IMR-90 (cell line): ENCODE measurements at regions not wholly inside any gene's neighbourhood (a gene's known extent, or its start where the extent isn't known, plus 50 kb on each side); places are given as distances from the start of the nearest gene placed in this dataset.

ENCODE experiments used
- BHLHE40 ChIP-seq: fragments of 150-350 bp; IDR thresholded peaks from 2 replicates; pipeline ENCODE4 v1.6.1; 2016; ENCODE audit warnings: mild to moderate bottlenecking, low read depth, low read length
- CEBPB ChIP-seq: IDR thresholded peaks from 2 replicates; pipeline ENCODE4 v1.6.1; 2012; ENCODE audit warnings: low read depth, low read length, improper control_type of control experiment
- CHD1 ChIP-seq: IDR thresholded peaks from 2 replicates; pipeline ENCODE4 v1.6.1; 2012; ENCODE audit warnings: low read depth, low read length, improper control_type of control experiment
- CTCF ChIP-seq: conservative IDR thresholded peaks from 2 replicates; pipeline ENCODE4 v1.5.1; 2012; ENCODE audit warnings: mild to moderate bottlenecking, low read depth, low read length, improper control_type of control experiment
- ELK1 ChIP-seq: fragments of 150-350 bp; IDR thresholded peaks from 2 replicates; pipeline ENCODE4 v1.6.1; 2016; ENCODE audit warnings: low read depth, mild to moderate bottlenecking, low read length, moderate library complexity, borderline replicate concordance
- MAZ ChIP-seq: IDR thresholded peaks from 2 replicates; pipeline ENCODE4 v1.6.1; 2012; ENCODE audit warnings: low read depth, mild to moderate bottlenecking, low read length, improper control_type of control experiment, moderate library complexity, borderline replicate concordance
- POLR2A ChIP-seq: IDR thresholded peaks from 2 replicates; pipeline ENCODE4 v1.6.1; 2012; ENCODE audit warnings: mild to moderate bottlenecking, low read depth, low read length
- RFX5 ChIP-seq: IDR thresholded peaks from 2 replicates; pipeline ENCODE4 v1.8.0; 2012; ENCODE audit warnings: low read depth, mild to moderate bottlenecking, low read length, moderate library complexity
- SMC3 ChIP-seq: fragments of 150-350 bp; IDR thresholded peaks from 2 replicates; pipeline ENCODE4 v1.6.1; 2016; ENCODE audit warnings: low read depth, mild to moderate bottlenecking, antibody characterized with exemption, low read length, moderate library complexity
- USF2 ChIP-seq: fragments of 150-350 bp; IDR thresholded peaks from 2 replicates; pipeline ENCODE4 v1.6.1; 2017; ENCODE audit warnings: mild to moderate bottlenecking, antibody characterized with exemption, low read length, low read depth

- TF ChIP-seq CHD1 = no peak
- no peak for TF ChIP-seq CTCF
- no peak for TF ChIP-seq USF2
- TF ChIP-seq MAZ = no peak
- TF ChIP-seq POLR2A = no peak
- TF ChIP-seq BHLHE40 = no peak
- TF ChIP-seq SMC3 = no peak
- TF ChIP-seq RFX5 = no peak
- TF ChIP-seq ELK1 = no peak
- TF ChIP-seq CEBPB = no peak
Measured at GRCh38 chr6:16031278-16031981, 97.5 kb upstream of the MYLIP start.
